Bronchial epithelial cell (primary cell): ENCODE measurements at regions not wholly inside any gene's neighbourhood (a gene's known extent, or its start where the extent isn't known, plus 50 kb on each side); places are given as distances from the start of the nearest gene placed in this dataset.

Source experiments
- DNase-seq: peaks from one replicate; pipeline ENCODE4 v3.0.0-alpha.2; 2010; ENCODE audit warnings: low read depth
- FAIRE-seq: peaks from 2 replicates; lab custom pipeline; 2011; peaks lifted over from hg19 to GRCh38; lab: Jason Lieb, UNC
- H3K27me3 ChIP-seq: 2 replicates; pipeline ENCODE4 v1.5.1; 2011; ENCODE audit warnings: low read length; ENCODE audit not compliant: control insufficient read depth, insufficient read depth
- H3K36me3 ChIP-seq: 2 replicates; pipeline ENCODE4 v1.5.1; 2011; ENCODE audit warnings: low read length; ENCODE audit not compliant: control insufficient read depth, insufficient read depth
- H3K4me3 ChIP-seq: 2 replicates; pipeline ENCODE4 v1.5.1; 2011; ENCODE audit warnings: mild to moderate bottlenecking, low read depth, low read length, control low read depth
- TF ChIP-seq, protein P1 (sequence below): IDR thresholded peaks from 2 replicates; pipeline ENCODE4 v1.5.1; 2011; ENCODE audit warnings: mild to moderate bottlenecking, moderate library complexity, low read length, control low read depth, inconsistent platforms; ENCODE audit not compliant: insufficient read depth, severe bottlenecking

DNA sequence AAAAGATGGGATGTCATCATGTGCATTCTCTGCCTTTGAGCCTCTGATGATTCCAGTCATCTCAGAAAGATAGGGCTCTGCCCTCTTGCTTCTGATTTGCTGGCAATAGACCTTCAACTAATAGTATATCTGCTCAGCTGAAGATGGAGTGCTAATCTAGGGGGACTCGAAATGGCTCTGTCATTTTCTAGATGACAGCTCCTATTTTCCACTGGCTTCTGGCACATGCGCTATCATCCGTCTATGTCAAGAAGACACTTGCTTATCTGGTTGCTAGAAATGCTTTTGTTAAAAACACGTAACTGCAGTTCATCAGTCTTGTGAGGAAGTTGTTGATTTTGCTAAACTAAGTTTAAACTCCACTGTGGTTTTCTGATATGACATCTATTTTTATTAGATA lies 265.5 kb upstream of the ZNF608 start:
- no peak for DNase-seq
- H3K4me3 ChIP-seq = no peak overlapping the region
- TF ChIP-seq, protein P1, sequence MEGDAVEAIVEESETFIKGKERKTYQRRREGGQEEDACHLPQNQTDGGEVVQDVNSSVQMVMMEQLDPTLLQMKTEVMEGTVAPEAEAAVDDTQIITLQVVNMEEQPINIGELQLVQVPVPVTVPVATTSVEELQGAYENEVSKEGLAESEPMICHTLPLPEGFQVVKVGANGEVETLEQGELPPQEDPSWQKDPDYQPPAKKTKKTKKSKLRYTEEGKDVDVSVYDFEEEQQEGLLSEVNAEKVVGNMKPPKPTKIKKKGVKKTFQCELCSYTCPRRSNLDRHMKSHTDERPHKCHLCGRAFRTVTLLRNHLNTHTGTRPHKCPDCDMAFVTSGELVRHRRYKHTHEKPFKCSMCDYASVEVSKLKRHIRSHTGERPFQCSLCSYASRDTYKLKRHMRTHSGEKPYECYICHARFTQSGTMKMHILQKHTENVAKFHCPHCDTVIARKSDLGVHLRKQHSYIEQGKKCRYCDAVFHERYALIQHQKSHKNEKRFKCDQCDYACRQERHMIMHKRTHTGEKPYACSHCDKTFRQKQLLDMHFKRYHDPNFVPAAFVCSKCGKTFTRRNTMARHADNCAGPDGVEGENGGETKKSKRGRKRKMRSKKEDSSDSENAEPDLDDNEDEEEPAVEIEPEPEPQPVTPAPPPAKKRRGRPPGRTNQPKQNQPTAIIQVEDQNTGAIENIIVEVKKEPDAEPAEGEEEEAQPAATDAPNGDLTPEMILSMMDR = no peak
- H3K27me3 ChIP-seq = no peaks in the 10 kb centered on the region
- H3K36me3 ChIP-seq = no peaks in the 10 kb centered on the region
- no peak for FAIRE-seq

DNA sequence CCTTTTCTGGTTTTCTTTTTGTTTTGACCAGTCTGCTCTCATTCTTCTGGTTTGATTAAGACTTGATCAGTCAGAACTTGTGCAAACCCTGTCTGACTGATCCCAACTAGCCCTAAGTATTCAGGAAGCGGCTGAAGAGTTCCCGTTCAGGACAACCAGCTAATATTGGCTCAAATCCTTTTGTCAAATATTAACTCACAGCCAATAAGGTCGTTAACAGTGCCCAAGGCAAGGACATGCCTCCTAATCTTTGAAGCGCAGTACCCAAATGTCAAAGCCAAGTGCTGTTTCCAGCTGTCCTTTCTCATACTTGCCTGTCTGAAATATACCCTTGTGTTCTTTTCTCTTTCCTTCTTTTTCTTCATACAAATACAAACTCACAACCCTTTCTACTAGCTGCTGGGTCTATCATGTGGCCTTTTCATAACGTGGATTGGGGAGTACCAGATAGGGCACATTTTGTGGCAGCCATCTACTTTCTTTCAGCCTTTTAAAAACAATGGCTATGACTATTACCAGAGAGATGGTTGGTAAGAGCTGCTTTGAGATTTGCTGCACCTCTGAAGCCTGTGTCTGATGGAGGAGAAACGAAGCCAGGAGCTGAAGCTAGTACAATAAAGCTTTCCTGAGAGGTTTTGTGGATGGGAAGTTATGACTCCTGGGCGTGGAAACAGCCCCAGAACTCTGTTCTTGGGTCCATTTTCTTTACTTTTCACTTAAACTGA lies 266.4 kb upstream of the ZNF608 start:
- FAIRE-seq (no peak), DNase-seq (peak; percentile 78)
- H3K4me3 ChIP-seq = no peak overlapping the region
- H3K27me3 ChIP-seq = no peaks in the 10 kb centered on the region
- TF ChIP-seq, protein P1 = no peak
- no peaks in the 10 kb centered on the region for H3K36me3 ChIP-seq

DNA sequence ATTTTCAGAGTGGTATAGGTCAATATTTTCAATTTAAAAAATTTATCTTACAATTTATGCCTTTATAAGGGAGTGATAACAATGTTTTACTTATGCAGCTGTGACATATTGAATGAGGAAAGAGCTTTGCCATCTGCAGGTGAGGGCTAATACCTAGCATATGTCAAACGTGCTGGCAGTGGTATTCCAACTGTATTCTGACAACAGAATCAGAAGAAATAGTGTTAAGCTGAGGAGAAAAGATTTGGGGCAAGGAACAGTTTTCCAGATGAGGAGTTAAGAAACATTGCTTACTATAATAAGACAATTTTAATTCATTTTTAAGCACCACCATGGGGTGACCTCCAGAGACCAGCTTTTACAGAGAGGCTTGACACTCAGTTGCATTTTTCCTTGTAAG lies 267.8 kb upstream of the ZNF608 start:
- Histone ChIP-seq H3K27me3 (no peaks in the 10 kb centered on the region), H3K4me3 (no peak overlapping the region), H3K36me3 (no peaks in the 10 kb centered on the region)
- DNase-seq (no peak), FAIRE-seq (no peak)
- TF ChIP-seq, protein P1 = no peak

DNA sequence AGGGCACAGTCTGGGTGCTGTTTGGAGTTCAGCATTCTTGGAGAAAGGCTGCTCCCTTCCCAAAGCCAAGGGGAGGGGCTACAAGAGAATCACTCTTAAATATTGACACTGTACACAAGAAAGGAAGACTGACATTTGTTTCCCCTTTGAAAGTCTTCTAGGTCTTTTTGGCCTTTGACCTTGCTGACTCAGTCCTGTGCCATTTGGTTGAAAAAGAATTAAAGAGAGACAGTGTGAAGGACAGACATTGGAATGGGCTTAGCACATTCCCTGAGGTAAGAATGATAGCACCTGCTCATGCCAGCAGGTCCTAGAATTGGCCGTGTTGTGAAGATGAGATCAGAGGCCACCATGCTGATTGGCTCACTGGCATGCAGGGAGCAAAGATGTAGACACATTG lies 271.4 kb upstream of the ZNF608 start:
- H3K36me3 ChIP-seq = no peaks in the 10 kb centered on the region
- TF ChIP-seq, protein P1 = no peak
- FAIRE-seq (no peak), DNase-seq (no peak)
- no peak overlapping the region for H3K4me3 ChIP-seq
- no peaks in the 10 kb centered on the region for H3K27me3 ChIP-seq

DNA sequence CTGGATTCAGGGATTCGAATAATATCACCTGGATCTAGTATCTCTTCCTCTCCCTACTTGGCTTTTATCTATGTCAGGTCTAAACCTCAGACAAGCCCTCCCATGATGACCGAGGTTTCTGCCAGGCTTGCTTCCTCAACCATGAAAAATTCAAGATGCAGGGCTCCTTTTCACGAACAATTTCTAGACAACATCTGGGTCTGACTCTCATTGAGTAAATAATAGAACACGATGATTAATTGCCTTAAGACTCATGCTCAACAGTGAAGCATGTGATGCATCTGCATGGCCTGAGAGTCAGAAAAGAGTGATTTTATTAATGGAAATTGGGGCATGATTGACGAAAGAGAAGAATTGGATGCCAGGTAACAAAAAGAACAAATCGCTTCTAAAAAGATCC lies 277.2 kb upstream of the ZNF608 start:
- FAIRE-seq (no peak), DNase-seq (peak; percentile 94)
- H3K36me3 ChIP-seq = no peaks in the 10 kb centered on the region
- H3K4me3 ChIP-seq = no peak overlapping the region
- TF ChIP-seq, protein P1 = no peak
- H3K27me3 ChIP-seq = no peaks in the 10 kb centered on the region
